Psoas muscle (tissue), 7 donors: ENCODE measurements at regions not wholly inside any gene's neighbourhood (a gene's known extent, or its start where the extent isn't known, plus 50 kb on each side); places are given as distances from the start of the nearest gene placed in this dataset.
"Not testable (repeated sequence)": the region's sequence is repeated elsewhere in the genome, so short reads cannot be mapped to it uniquely, and the experiment has no call there.

Source experiments
- ATAC-seq, 4 donors: fragments of 200-7000 bp; cut with Tn5 transposase; one replicate each; pipeline ENCODE4 v1.9.1; 2020; ENCODE audit warnings: moderate library complexity in 3 of 4, mild to moderate bottlenecking in 2 of 4
- DNase-seq, 2 donors: peaks; one replicate each; pipeline ENCODE4 v3.0.0-alpha.2; 2020
- H3K27ac ChIP-seq: fragments of 200-600 bp; one replicate; pipeline ENCODE4 v1.8.0; 2022
- H3K27me3 ChIP-seq, 3 donors: fragments of 200-600 bp in 1 of 3; one replicate each; pipeline versions ENCODE4 v1.6.1 to v1.8.0; 2013 to 2022; ENCODE audit warnings: low read length in 2 of 3, mild to moderate bottlenecking in 2 of 3, moderate library complexity in 1 of 3; ENCODE audit not compliant: insufficient read depth in 3 of 3
- H3K36me3 ChIP-seq, 2 donors: fragments of 200-600 bp in 1 of 2; one replicate each; pipeline versions ENCODE4 v1.6.1 to v1.8.0; 2013 to 2022; ENCODE audit warnings: low read depth in 1 of 2, mild to moderate bottlenecking in 1 of 2, moderate library complexity in 1 of 2; ENCODE audit not compliant: insufficient read depth in 1 of 2
- H3K4me1 ChIP-seq: fragments of 200-600 bp; one replicate; pipeline ENCODE4 v1.8.0; 2022
- H3K4me3 ChIP-seq: fragments of 200-600 bp; one replicate; pipeline ENCODE4 v1.8.0; 2022; ENCODE audit warnings: mild to moderate bottlenecking
- H3K9me3 ChIP-seq: fragments of 200-600 bp; one replicate; pipeline ENCODE4 v1.8.0; 2022
- WGBS, 3 donors: extraction: QIAGEN DNeasy Blood & Tissue Kit; methylation state at CpG; one replicate each; pipeline versions ENCODE4 v1.1.6 to v1.1.7; 2013; 5-methylcytosine and 5-hydroxymethylcytosine counted together
- intact Hi-C, 2 donors: fragments of 100-400 bp; cut with DNase I; formaldehyde crosslinking; loops; one replicate each; pipeline versions ENCODE4 v1.11.0 to v1.14.2; 2022
- TF ChIP-seq, protein P1 (sequence below): fragments of 200-600 bp; IDR thresholded peaks from one replicate; pipeline ENCODE4 v1.8.0; 2022; ENCODE audit warnings: antibody characterized with exemption
- donor health status: healthy with polysubstance abuse.
- donor health status: DM: no; HTN: no; CAD: no; lungs with moderate emphysema.
- donor health status: Bipolar disorder and iron deficiency.
- donor health status: healthy.
- donor health status: DM: yes; HTN: yes; CAD: no.
- donor health status: DM: no; HTN: no; CAD: no.
- donor health status: DM: yes; HTN: yes; CAD: no.

DNA sequence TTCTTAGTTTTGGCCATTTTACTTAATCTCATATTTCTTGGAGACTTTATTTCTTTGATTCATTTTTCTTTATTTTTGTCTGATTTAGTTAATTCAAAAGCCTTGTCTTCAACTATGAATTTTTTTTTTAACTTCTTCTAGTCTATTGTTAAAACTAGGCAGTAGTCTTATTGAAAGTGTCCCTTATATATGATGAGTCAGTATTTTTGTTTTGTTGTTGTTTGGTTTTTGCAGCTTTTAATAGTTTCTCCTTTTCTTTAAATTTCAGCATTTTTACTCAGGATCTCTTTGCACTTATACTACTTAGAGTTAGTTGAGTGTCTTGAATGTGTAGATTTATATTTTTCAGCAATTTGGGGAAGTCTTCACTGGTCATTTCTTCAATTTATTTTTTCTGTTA lies 758.5 kb upstream of the CDH8 start:
- no peaks in the 10 kb centered on the region for H3K9me3 ChIP-seq
- TF ChIP-seq, protein P1, sequence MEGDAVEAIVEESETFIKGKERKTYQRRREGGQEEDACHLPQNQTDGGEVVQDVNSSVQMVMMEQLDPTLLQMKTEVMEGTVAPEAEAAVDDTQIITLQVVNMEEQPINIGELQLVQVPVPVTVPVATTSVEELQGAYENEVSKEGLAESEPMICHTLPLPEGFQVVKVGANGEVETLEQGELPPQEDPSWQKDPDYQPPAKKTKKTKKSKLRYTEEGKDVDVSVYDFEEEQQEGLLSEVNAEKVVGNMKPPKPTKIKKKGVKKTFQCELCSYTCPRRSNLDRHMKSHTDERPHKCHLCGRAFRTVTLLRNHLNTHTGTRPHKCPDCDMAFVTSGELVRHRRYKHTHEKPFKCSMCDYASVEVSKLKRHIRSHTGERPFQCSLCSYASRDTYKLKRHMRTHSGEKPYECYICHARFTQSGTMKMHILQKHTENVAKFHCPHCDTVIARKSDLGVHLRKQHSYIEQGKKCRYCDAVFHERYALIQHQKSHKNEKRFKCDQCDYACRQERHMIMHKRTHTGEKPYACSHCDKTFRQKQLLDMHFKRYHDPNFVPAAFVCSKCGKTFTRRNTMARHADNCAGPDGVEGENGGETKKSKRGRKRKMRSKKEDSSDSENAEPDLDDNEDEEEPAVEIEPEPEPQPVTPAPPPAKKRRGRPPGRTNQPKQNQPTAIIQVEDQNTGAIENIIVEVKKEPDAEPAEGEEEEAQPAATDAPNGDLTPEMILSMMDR = no peak
- no peak for DNase-seq
- intact Hi-C loops = no loop called here
- no peaks in the 10 kb centered on the region for H3K4me1 ChIP-seq
- no peaks in the 10 kb centered on the region for H3K27me3 ChIP-seq
- H3K36me3 ChIP-seq = no peaks in the 10 kb centered on the region
- H3K4me3 ChIP-seq = no peak overlapping the region
- H3K27ac ChIP-seq = no peak overlapping the region
- ATAC-seq = no peak

GRCh38 chr16:62780081-62780480 lies 743.8 kb upstream of the CDH8 start:
- ATAC-seq, H3K36me3 ChIP-seq, H3K27ac ChIP-seq, H3K4me1 ChIP-seq, DNase-seq, H3K27me3 ChIP-seq, H3K4me3 ChIP-seq, intact Hi-C loops: not testable (repeated sequence)
- 73 to 80% (median 77%) methylated on average over 3 of the region's 3 CpGs for WGBS, 3 donors
- peaks cover 16% of the 10 kb centered on the region for H3K9me3 ChIP-seq

DNA sequence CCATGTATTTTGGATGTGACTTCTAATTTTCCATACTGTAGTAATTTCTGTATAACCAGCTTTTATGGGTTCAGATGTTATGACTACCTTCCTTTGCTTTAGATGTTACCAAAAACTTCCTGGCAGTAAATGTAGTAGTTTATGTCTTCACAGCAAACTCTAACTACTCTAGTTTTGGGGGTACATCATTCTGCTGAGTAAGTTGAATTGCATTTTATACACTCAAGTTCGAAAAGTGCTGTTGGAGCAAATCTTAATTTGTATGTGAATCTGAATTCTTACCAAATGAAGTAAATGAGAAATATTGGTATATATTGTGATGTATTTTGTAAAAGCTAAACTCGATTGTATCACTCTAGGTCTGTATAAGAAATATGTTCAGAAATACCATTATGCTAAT lies 728.3 kb upstream of the CDH8 start:
- no peak for DNase-seq
- intact Hi-C loops = no loop called here
- Histone ChIP-seq H3K9me3 (no peaks in the 10 kb centered on the region), H3K4me3 (no peak overlapping the region), H3K27ac (no peak overlapping the region), H3K27me3 (no peaks in the 10 kb centered on the region), H3K36me3 (no peaks in the 10 kb centered on the region), H3K4me1 (no peaks in the 10 kb centered on the region)
- WGBS, 3 donors = 79 to 87% (median 79%) methylated on average over 2 of the region's 2 CpGs
- no peak for ATAC-seq
- TF ChIP-seq, protein P1 = no peak

DNA sequence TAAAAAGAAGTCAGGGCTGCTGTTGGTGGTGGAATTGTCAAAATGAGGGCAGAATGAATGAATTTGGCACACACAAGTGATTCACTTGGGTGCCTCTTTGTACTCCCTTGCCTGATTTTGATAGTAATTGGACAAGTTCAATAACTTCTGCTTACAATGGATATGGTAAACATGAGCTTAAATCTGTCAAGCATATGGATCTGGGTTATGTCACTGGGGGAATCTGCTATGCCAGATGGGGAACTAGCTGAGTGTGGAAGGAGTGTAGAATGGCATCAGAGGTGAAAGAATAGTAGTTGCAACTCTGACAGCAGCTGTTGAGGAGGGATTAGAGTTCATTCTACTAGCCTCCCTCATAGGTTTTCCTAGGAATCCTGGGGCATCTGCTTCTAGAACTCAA lies 724.2 kb upstream of the CDH8 start:
- Histone ChIP-seq H3K9me3 (no peaks in the 10 kb centered on the region), H3K27ac (no peak overlapping the region), H3K36me3 (no peaks in the 10 kb centered on the region), H3K27me3 (no peaks in the 10 kb centered on the region), H3K4me1 (no peaks in the 10 kb centered on the region), H3K4me3 (no peak overlapping the region)
- TF ChIP-seq, protein P1 = no peak
- intact Hi-C loops = no loop called here
- ATAC-seq (no peak), DNase-seq (no peak)

DNA sequence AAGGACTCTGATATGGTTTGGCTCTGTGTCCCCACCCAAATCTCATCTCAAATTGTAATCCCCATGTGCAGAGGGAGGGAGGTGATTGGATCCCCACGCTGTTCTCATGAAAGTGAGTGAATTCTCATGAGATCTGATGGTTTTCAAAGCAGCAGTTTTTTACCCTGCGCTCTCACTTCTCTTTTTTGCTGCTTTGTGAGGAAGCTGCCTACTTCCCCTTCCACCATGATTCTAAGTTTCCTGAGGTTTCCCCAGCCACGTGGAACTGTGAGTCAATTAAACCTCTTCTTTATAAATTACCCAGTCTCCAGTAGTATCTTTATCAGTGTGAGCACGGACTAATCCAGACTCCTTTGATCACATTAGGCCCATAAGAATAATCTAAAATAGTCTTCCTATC lies 719.7 kb upstream of the CDH8 start:
- Histone ChIP-seq H3K4me3 (no peak overlapping the region), H3K27me3 (no peaks in the 10 kb centered on the region), H3K36me3 (no peaks in the 10 kb centered on the region), H3K27ac (no peak overlapping the region), H3K9me3 (no peaks in the 10 kb centered on the region), H3K4me1 (no peaks in the 10 kb centered on the region)
- intact Hi-C loops = loop anchor here in 1 of 2 donors (10.0 kb wide), 1 partner anchor 61 kb away; no protein-coding TSS in a partner anchor
- ATAC-seq (no peak), DNase-seq (no peak)
- TF ChIP-seq, protein P1 = no peak
- WGBS, 3 donors = 64 to 68% (median 67%) methylated on average over 4 of the region's 4 CpGs
